RWPE2 (cell line): ENCODE measurements at regions not wholly inside any gene's neighbourhood (a gene's known extent, or its start where the extent isn't known, plus 50 kb on each side); places are given as distances from the start of the nearest gene placed in this dataset.

Experiments used
- ATAC-seq: fragments of 200-7000 bp; cut with Tn5 transposase; 3 replicates; pipeline ENCODE4 v1.9.1; 2021; ENCODE audit warnings: low read depth
- DNase-seq: peaks from one replicate; pipeline ENCODE4 v3.0.0-alpha.2; 2020; ENCODE audit warnings: low spot score
- H3K27ac ChIP-seq: fragments of 450-650 bp; 2 replicates; pipeline ENCODE4 v1.5.1; 2017; ENCODE audit warnings: mild to moderate bottlenecking; ENCODE audit not compliant: poor library complexity, severe bottlenecking
- H3K27me3 ChIP-seq: fragments of 250-450 bp; sonication (Bioruptor Pico); 2 replicates; pipeline ENCODE4 v1.5.1; 2021; ENCODE audit warnings: mild to moderate bottlenecking, moderate library complexity; ENCODE audit not compliant: insufficient read depth, poor library complexity, severe bottlenecking
- H3K36me3 ChIP-seq: fragments of 250-450 bp; sonication (Bioruptor Pico); 2 replicates; pipeline ENCODE4 v1.5.1; 2020; ENCODE audit warnings: low read depth, mild to moderate bottlenecking, moderate library complexity
- H3K4me1 ChIP-seq: fragments of 250-450 bp; sonication (Bioruptor Pico); 2 replicates; pipeline ENCODE4 v1.5.1; 2021; ENCODE audit warnings: mild to moderate bottlenecking, moderate library complexity; ENCODE audit not compliant: insufficient read depth, poor library complexity, severe bottlenecking
- H3K4me3 ChIP-seq: fragments of 250-450 bp; sonication (Bioruptor Pico); 2 replicates; pipeline ENCODE4 v1.5.1; 2021; ENCODE audit warnings: mild to moderate bottlenecking, moderate library complexity; ENCODE audit not compliant: severe bottlenecking
- H3K9me3 ChIP-seq: fragments of 250-450 bp; sonication (Bioruptor Pico); 2 replicates; pipeline ENCODE4 v1.5.1; 2021; ENCODE audit warnings: mild to moderate bottlenecking, moderate library complexity; ENCODE audit not compliant: severe bottlenecking
- TF ChIP-seq, protein P1 (sequence below): fragments of 450-650 bp; IDR thresholded peaks from one replicate; pipeline ENCODE4 v1.5.1; 2017; ENCODE audit warnings: mild to moderate bottlenecking, moderate library complexity; ENCODE audit not compliant: poor library complexity, severe bottlenecking

DNA sequence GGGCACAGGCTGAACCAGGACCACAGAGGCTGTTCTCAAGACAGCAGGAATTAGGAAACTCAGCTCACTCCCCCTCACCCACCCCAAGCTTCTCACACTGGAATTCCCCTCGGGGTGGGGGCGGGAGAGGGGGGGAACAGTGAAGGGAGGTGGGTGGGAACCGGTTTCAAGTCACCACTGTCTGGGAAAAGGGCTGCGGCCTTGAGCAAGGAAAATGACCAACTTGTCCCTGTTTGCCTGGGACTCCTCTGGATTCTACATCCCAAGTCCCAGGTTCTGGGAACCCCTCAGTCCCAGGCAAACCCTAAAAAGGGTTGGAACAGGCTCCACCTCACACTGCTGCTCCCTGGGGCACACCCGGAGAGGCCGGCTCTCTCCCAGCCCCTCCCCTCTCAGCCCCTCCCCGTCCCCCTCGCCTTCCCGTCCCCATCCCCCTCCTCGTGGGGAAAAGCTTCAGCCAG is 230.7 kb downstream of the TFAP2C start:
- H3K27me3 ChIP-seq = peaks cover 11% of the 10 kb centered on the region
- DNase-seq (no peak), ATAC-seq (peak; percentile 40; the same call in 2 of the 3 replicates)
- H3K27ac ChIP-seq = no peak overlapping the region
- H3K36me3 ChIP-seq = no peaks in the 10 kb centered on the region
- no peaks in the 10 kb centered on the region for H3K9me3 ChIP-seq
- no peak overlapping the region for H3K4me3 ChIP-seq
- TF ChIP-seq, protein P1, sequence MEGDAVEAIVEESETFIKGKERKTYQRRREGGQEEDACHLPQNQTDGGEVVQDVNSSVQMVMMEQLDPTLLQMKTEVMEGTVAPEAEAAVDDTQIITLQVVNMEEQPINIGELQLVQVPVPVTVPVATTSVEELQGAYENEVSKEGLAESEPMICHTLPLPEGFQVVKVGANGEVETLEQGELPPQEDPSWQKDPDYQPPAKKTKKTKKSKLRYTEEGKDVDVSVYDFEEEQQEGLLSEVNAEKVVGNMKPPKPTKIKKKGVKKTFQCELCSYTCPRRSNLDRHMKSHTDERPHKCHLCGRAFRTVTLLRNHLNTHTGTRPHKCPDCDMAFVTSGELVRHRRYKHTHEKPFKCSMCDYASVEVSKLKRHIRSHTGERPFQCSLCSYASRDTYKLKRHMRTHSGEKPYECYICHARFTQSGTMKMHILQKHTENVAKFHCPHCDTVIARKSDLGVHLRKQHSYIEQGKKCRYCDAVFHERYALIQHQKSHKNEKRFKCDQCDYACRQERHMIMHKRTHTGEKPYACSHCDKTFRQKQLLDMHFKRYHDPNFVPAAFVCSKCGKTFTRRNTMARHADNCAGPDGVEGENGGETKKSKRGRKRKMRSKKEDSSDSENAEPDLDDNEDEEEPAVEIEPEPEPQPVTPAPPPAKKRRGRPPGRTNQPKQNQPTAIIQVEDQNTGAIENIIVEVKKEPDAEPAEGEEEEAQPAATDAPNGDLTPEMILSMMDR = no peak
- H3K4me1 ChIP-seq = no peaks in the 10 kb centered on the region

DNA sequence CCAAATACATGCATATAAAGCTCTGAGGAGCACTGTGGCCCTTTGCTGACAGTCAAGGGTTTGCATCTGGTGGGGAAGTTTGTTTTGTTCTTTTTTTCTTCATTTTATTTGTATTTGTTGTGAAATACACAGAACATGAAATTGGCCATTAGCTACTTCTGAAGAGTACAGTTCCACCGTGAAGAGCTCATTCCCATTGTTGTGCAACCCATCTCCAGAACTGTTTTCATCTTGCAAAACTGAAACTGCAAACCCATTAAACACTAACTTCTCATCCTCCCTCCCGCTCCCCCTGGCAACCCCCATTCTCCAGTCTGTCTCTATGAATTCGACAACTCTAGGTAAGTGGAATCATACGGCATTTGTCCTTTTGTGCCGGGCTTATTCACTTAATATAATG is 231.3 kb downstream of the TFAP2C start:
- Histone ChIP-seq H3K27me3 (peaks cover 17% of the 10 kb centered on the region), H3K9me3 (no peaks in the 10 kb centered on the region), H3K27ac (no peak overlapping the region), H3K4me3 (no peak overlapping the region), H3K36me3 (no peaks in the 10 kb centered on the region), H3K4me1 (no peaks in the 10 kb centered on the region)
- DNase-seq = no peak
- TF ChIP-seq, protein P1 = no peak
- no peak for ATAC-seq

DNA sequence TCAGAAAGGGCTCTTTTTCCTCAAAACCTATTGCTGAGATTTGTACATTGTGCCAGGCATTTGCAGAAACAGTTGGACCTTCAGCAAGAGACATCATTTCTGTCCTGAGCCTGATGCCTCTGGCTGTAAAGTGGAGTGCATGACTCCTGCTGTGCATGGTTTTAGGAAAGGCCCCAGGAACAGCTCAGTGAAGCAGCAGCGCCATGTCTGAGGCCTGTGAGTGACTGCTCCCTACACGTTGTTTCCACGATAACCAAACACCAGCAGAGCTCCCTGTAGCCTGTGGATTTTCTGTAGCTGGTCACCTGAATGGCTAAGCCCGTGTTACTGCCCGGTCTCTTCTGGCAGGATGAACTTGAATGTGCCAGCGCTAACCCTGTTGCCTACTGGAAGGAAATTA is 232.5 kb downstream of the TFAP2C start:
- H3K4me3 ChIP-seq = no peak overlapping the region
- no peaks in the 10 kb centered on the region for H3K36me3 ChIP-seq
- DNase-seq = no peak
- H3K27ac ChIP-seq = no peak overlapping the region
- TF ChIP-seq, protein P1 = no peak
- no peaks in the 10 kb centered on the region for H3K4me1 ChIP-seq
- ATAC-seq = no peak
- H3K27me3 ChIP-seq = peaks cover 23% of the 10 kb centered on the region
- no peaks in the 10 kb centered on the region for H3K9me3 ChIP-seq

DNA sequence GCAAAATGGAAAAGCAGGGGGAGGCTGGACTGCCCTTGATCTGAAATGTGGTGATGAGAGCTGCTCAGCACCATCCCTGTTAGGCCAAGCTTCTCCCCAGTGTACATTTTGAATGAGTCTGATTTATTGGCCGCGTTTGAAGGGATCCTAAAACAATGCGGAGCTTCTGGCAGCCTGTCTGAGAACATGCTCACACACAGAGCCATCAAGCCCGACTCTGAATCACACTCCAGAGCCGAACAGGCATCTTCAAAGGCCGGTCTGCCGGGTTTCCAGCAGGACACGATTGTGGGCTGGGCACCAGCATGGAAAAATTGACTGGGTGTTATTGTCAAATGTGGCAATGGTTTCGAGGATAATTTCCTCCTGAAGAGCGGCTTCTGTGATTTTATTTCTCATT is 235.9 kb downstream of the TFAP2C start:
- Histone ChIP-seq H3K27me3 (peaks cover 23% of the 10 kb centered on the region), H3K27ac (no peak overlapping the region), H3K4me3 (no peak overlapping the region), H3K36me3 (no peaks in the 10 kb centered on the region), H3K9me3 (no peaks in the 10 kb centered on the region), H3K4me1 (no peaks in the 10 kb centered on the region)
- no peak for DNase-seq
- TF ChIP-seq, protein P1 = no peak
- peak; percentile 43; the same call in 2 of the 3 replicates for ATAC-seq

DNA sequence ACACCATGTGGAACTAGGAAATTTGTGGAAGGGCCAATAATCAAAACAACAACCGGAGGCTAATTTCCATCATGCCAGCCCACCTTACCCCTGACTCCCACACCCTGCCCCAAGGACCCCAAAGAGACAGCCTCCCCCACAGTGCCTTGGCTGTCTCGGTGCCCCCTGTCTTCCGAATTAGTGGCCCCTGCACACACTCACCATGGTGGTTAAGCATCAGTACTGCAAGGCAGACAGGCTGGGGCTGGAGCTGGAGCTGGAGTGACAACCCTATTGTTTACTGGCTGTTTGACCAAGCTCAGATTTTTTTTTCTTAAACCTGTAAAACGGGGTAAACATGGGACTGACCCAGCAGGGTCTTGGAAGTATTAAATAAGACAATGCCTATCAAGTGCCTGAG is 238.0 kb downstream of the TFAP2C start:
- TF ChIP-seq, protein P1 = no peak

More for the DNA sequence above, 238.0 kb downstream of the TFAP2C start:
- H3K27me3 ChIP-seq = peaks cover 23% of the 10 kb centered on the region
- no peaks in the 10 kb centered on the region for H3K4me1 ChIP-seq
- peak; percentile 76 for DNase-seq
- no peak overlapping the region for H3K27ac ChIP-seq
- H3K9me3 ChIP-seq = no peaks in the 10 kb centered on the region
- H3K4me3 ChIP-seq = no peak overlapping the region
- ATAC-seq = no peak
- no peaks in the 10 kb centered on the region for H3K36me3 ChIP-seq
